ENCODE measurements at regions not wholly inside any gene's neighbourhood (a gene's known extent, or its start where the extent isn't known, plus 50 kb on each side); places are given as distances from the start of the nearest gene placed in this dataset.

- peaks cover 2 to 14% of the 10 kb centered on the region in 2 experiments; a peak in 3 of 4 replicates for H3K4me1 ChIP-seq (ENCODE audit: control insufficient read depth in 1 of 2, insufficient read depth in 2 of 2, low read length in 2 of 2)
- intact Hi-C loops (cut with micrococcal nuclease), result no loop called here
- no peaks in the 10 kb centered on the region for H3K9me2 ChIP-seq (ENCODE audit: insufficient read depth)
- no TSS peak for BruUV-seq (replicated peaks)
- no peak overlapping the region for H2AFZ ChIP-seq (ENCODE audit: low read depth, low read length, poor library complexity, severe bottlenecking)
- H3K27ac ChIP-seq (ENCODE audit: low read depth, low read length), result no peak overlapping the region
- H3K27me3 ChIP-seq (ENCODE audit: insufficient read depth, low read length), result no peaks in the 10 kb centered on the region
- H3K4me3 ChIP-seq (replicated peaks in 1 of 2; ENCODE audit: low read depth in 1 of 2, low read length in 2 of 2), result no peak overlapping the region
- H4K20me1 ChIP-seq (ENCODE audit: insufficient read depth), result no peaks in the 10 kb centered on the region
- no peak for TF ChIP-seq EZH2 (IDR thresholded peaks at IDR 0.05)
- no peak for TF ChIP-seq SIN3A (IDR thresholded peaks at IDR 0.05; ENCODE audit: low read depth)
- no peak for TF ChIP-seq MAX (IDR thresholded peaks at IDR 0.05)
- no peak for TF ChIP-seq ELF1 (IDR thresholded peaks at IDR 0.05; ENCODE audit: borderline replicate concordance, low read depth)
- no peak for TF ChIP-seq ZBTB33 (IDR thresholded peaks at IDR 0.05; ENCODE audit: extremely low read depth, insufficient replicate concordance, low read length)
- no peak for TF ChIP-seq ATF3 (IDR thresholded peaks at IDR 0.05)
- TF ChIP-seq SRF (IDR thresholded peaks at IDR 0.05; ENCODE audit: low read depth), result no peak
- no peak for TF ChIP-seq ZFX (IDR thresholded peaks at IDR 0.05)
- TF ChIP-seq CEBPB (IDR thresholded peaks at IDR 0.05; ENCODE audit: low read depth), result no peak
- ChIA-PET CTCF (interaction anchor here (1.0 kb wide), 1 partner anchor 608 kb away, joined by 3 read pairs; no protein-coding TSS in a partner anchor), POLR2A (no interaction called here), RAD21 (ENCODE audit: low non-redundant PET in 1 of 2, low total read pairs in 2 of 2, uncharacterized antibody in 2 of 2, unreplicated experiment in 2 of 2) (no interaction called here)
- no peak for DNase-seq (ENCODE audit: low read depth, low spot score)
- no peak for ATAC-seq
- H3K36me3 ChIP-seq (ENCODE audit: control insufficient read depth in 1 of 2, insufficient read depth in 2 of 2, low read length in 2 of 2), result no peaks in the 10 kb centered on the region
- no peak overlapping the region for H3K4me2 ChIP-seq (ENCODE audit: low read length)
- no peaks in the 10 kb centered on the region for H3K79me2 ChIP-seq (ENCODE audit: insufficient read depth, low read length)
- no peaks in the 10 kb centered on the region for H3K9me3 ChIP-seq (ENCODE audit: control insufficient read depth in 1 of 2, insufficient read depth in 1 of 2, low read depth in 1 of 2, low read length in 2 of 2)
- H3K9ac ChIP-seq (ENCODE audit: low read length), result no peak overlapping the region
These were observed 199.1 kb upstream of the SLC30A5 start for GRCh38 chr5:68894673-68895072.

All from HCT116 (cell line).